ENCODE measurements at regions not wholly inside any gene's neighbourhood (a gene's known extent, or its start where the extent isn't known, plus 50 kb on each side); places are given as distances from the start of the nearest gene placed in this dataset.

DNA sequence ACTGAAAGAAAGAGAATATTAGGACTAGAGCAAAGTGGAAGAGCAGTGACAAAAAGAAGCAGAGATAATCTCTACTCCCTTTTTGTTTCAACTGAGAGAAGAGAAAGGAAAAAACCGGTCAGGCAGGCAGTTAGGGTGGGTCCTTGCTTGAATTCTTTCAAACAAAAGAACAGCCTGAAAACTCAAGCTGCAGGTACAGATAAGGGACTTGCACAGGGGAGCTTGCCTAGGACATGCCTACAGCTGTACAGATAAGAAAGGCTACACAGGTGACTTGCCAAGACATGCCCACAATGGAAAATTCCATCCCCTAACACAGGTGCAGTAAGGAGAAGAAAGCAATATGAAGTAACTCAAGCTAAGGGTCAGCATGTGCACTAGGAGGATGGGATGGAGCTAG lies 532.2 kb upstream of the MIS18BP1 start:
- TF ChIP-seq EP300 (IDR thresholded peaks at IDR 0.05; ENCODE audit: borderline replicate concordance in 1 of 2, low read depth in 1 of 2, low read length in 1 of 2) (no peak), EZH2phosphoT487 (IDR thresholded peaks at IDR 0.05; ENCODE audit: borderline replicate concordance, low read depth) (no peak), TCF12 (IDR thresholded peaks at IDR 0.05) (no peak), RAD21 (IDR thresholded peaks at IDR 0.05; ENCODE audit: low read length) (no peak), TAF1 (IDR thresholded peaks at IDR 0.05; ENCODE audit: borderline replicate concordance, low read depth, low read length) (no peak), RFX5 (IDR thresholded peaks at IDR 0.05; ENCODE audit: low read length) (no peak), YY1 (IDR thresholded peaks at IDR 0.05; ENCODE audit: low read depth) (no peak), FOXM1 (IDR thresholded peaks at IDR 0.05; ENCODE audit: low read depth) (no peak)
- TF ChIP-seq, protein P1, sequence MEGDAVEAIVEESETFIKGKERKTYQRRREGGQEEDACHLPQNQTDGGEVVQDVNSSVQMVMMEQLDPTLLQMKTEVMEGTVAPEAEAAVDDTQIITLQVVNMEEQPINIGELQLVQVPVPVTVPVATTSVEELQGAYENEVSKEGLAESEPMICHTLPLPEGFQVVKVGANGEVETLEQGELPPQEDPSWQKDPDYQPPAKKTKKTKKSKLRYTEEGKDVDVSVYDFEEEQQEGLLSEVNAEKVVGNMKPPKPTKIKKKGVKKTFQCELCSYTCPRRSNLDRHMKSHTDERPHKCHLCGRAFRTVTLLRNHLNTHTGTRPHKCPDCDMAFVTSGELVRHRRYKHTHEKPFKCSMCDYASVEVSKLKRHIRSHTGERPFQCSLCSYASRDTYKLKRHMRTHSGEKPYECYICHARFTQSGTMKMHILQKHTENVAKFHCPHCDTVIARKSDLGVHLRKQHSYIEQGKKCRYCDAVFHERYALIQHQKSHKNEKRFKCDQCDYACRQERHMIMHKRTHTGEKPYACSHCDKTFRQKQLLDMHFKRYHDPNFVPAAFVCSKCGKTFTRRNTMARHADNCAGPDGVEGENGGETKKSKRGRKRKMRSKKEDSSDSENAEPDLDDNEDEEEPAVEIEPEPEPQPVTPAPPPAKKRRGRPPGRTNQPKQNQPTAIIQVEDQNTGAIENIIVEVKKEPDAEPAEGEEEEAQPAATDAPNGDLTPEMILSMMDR (IDR thresholded peaks at IDR 0.05): no peak
- TF ChIP-seq, protein P2, sequence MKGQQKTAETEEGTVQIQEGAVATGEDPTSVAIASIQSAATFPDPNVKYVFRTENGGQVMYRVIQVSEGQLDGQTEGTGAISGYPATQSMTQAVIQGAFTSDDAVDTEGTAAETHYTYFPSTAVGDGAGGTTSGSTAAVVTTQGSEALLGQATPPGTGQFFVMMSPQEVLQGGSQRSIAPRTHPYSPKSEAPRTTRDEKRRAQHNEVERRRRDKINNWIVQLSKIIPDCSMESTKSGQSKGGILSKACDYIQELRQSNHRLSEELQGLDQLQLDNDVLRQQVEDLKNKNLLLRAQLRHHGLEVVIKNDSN (IDR thresholded peaks at IDR 0.05; ENCODE audit: borderline replicate concordance, low read depth): no peak
